ENCODE measurements at regions not wholly inside any gene's neighbourhood (a gene's known extent, or its start where the extent isn't known, plus 50 kb on each side); places are given as distances from the start of the nearest gene placed in this dataset.
"Not testable (repeated sequence)": the region's sequence is repeated elsewhere in the genome, so short reads cannot be mapped to it uniquely, and the experiment has no call there.

GRCh38 chr2:181788897-181789555, 102.5 kb upstream of the ITPRID2 start:
- DNase-seq, result no peak
- Histone ChIP-seq H3K27ac (ENCODE audit: low read length) (no peak overlapping the region), H3K36me3 (ENCODE audit: insufficient read depth, low read length) (no peaks in the 10 kb centered on the region), H3K4me1 (ENCODE audit: low read length) (no peaks in the 10 kb centered on the region), H3K4me2 (ENCODE audit: low read depth, low read length, poor library complexity, severe bottlenecking) (no peak overlapping the region), H3K27me3 (ENCODE audit: low read length) (no peaks in the 10 kb centered on the region), H3K9me2 (replicated peaks; ENCODE audit: insufficient read depth, low read length) (no peaks in the 10 kb centered on the region), H3K79me2 (ENCODE audit: low read length) (no peaks in the 10 kb centered on the region), H3K4me3 (ENCODE audit: low read length) (no peak overlapping the region), H4K20me1 (ENCODE audit: insufficient read depth, low read depth, low read length) (no peaks in the 10 kb centered on the region), H3K9ac (ENCODE audit: low read length) (no peak overlapping the region), H3K9me3 (ENCODE audit: low read length) (peaks cover 5% of the 10 kb centered on the region; the same call in 1 of the 2 replicates), H2AFZ (ENCODE audit: low read length) (no peak overlapping the region)

GRCh38 chr2:181789827-181790448, 101.6 kb upstream of the ITPRID2 start:
- Histone ChIP-seq H3K4me2 (ENCODE audit: low read depth, low read length, poor library complexity, severe bottlenecking) (no peak overlapping the region), H3K9me2 (replicated peaks; ENCODE audit: insufficient read depth, low read length) (no peaks in the 10 kb centered on the region), H2AFZ (ENCODE audit: low read length) (no peak overlapping the region), H3K27ac (ENCODE audit: low read length) (no peak overlapping the region), H3K36me3 (ENCODE audit: insufficient read depth, low read length) (no peaks in the 10 kb centered on the region), H3K9me3 (ENCODE audit: low read length) (peaks cover 5% of the 10 kb centered on the region; the same call in 1 of the 2 replicates), H3K4me1 (ENCODE audit: low read length) (no peaks in the 10 kb centered on the region), H4K20me1 (ENCODE audit: insufficient read depth, low read depth, low read length) (no peaks in the 10 kb centered on the region), H3K27me3 (ENCODE audit: low read length) (no peaks in the 10 kb centered on the region), H3K9ac (ENCODE audit: low read length) (no peak overlapping the region), H3K79me2 (ENCODE audit: low read length) (no peaks in the 10 kb centered on the region), H3K4me3 (ENCODE audit: low read length) (no peak overlapping the region)
- DNase-seq, result no peak

- H3K27me3 ChIP-seq (ENCODE audit: low read length), result no peaks in the 10 kb centered on the region
- no peaks in the 10 kb centered on the region for H3K9me2 ChIP-seq (replicated peaks; ENCODE audit: insufficient read depth, low read length)
- H3K4me2 ChIP-seq (ENCODE audit: low read depth, low read length, poor library complexity, severe bottlenecking), result no peak overlapping the region
- no peaks in the 10 kb centered on the region for H3K36me3 ChIP-seq (ENCODE audit: insufficient read depth, low read length)
- no peak overlapping the region for H3K27ac ChIP-seq (ENCODE audit: low read length)
- H3K4me3 ChIP-seq (ENCODE audit: low read length), result no peak overlapping the region
- H3K9ac ChIP-seq (ENCODE audit: low read length), result no peak overlapping the region
- H2AFZ ChIP-seq (ENCODE audit: low read length), result no peak overlapping the region
- peaks cover 5% of the 10 kb centered on the region; the same call in 1 of the 2 replicates for H3K9me3 ChIP-seq (ENCODE audit: low read length)
- H3K79me2 ChIP-seq (ENCODE audit: low read length), result no peaks in the 10 kb centered on the region
- H4K20me1 ChIP-seq (ENCODE audit: insufficient read depth, low read depth, low read length), result no peaks in the 10 kb centered on the region
- peak; percentile 27 for DNase-seq
- no peaks in the 10 kb centered on the region for H3K4me1 ChIP-seq (ENCODE audit: low read length)
Observed at GRCh38 chr2:181790716-181791649, 100.5 kb upstream of the ITPRID2 start.

GRCh38 chr2:181792906-181793305, 98.6 kb upstream of the ITPRID2 start:
- Histone ChIP-seq H3K4me1 (ENCODE audit: low read length) (no peaks in the 10 kb centered on the region), H3K79me2 (ENCODE audit: low read length) (no peaks in the 10 kb centered on the region), H3K9ac (ENCODE audit: low read length) (no peak overlapping the region), H4K20me1 (ENCODE audit: insufficient read depth, low read depth, low read length) (no peaks in the 10 kb centered on the region), H3K4me3 (ENCODE audit: low read length) (no peak overlapping the region), H3K27ac (ENCODE audit: low read length) (no peak overlapping the region), H3K36me3 (ENCODE audit: insufficient read depth, low read length) (no peaks in the 10 kb centered on the region), H3K27me3 (ENCODE audit: low read length) (no peaks in the 10 kb centered on the region), H3K9me3 (ENCODE audit: low read length) (peaks cover 5% of the 10 kb centered on the region; the same call in 1 of the 2 replicates), H3K9me2 (replicated peaks; ENCODE audit: insufficient read depth, low read length) (no peaks in the 10 kb centered on the region), H3K4me2 (ENCODE audit: low read depth, low read length, poor library complexity, severe bottlenecking) (no peak overlapping the region), H2AFZ (ENCODE audit: low read length) (no peak overlapping the region)
- DNase-seq, result no peak

GRCh38 chr2:181798022-181798421, 93.5 kb upstream of the ITPRID2 start:
- DNase-seq, result no peak
- H3K4me2 ChIP-seq (ENCODE audit: low read depth, low read length, poor library complexity, severe bottlenecking), result no peak overlapping the region
- no peaks in the 10 kb centered on the region for H3K27me3 ChIP-seq (ENCODE audit: low read length)
- H3K4me3 ChIP-seq (ENCODE audit: low read length), result no peak overlapping the region
- H3K79me2 ChIP-seq (ENCODE audit: low read length), result no peaks in the 10 kb centered on the region
- no peaks in the 10 kb centered on the region for H3K9me2 ChIP-seq (replicated peaks; ENCODE audit: insufficient read depth, low read length)
- H3K9me3 ChIP-seq (ENCODE audit: low read length), result no peaks in the 10 kb centered on the region
- H3K27ac ChIP-seq (ENCODE audit: low read length), result no peak overlapping the region
- H3K9ac ChIP-seq (ENCODE audit: low read length), result no peak overlapping the region
- no peaks in the 10 kb centered on the region for H3K4me1 ChIP-seq (ENCODE audit: low read length)
- no peaks in the 10 kb centered on the region for H3K36me3 ChIP-seq (ENCODE audit: insufficient read depth, low read length)
- H2AFZ ChIP-seq (ENCODE audit: low read length), result no peak overlapping the region
- H4K20me1 ChIP-seq (ENCODE audit: insufficient read depth, low read depth, low read length), result no peaks in the 10 kb centered on the region

- H3K36me3 ChIP-seq (ENCODE audit: insufficient read depth, low read length); H3K9ac ChIP-seq (ENCODE audit: low read length); H3K4me3 ChIP-seq (ENCODE audit: low read length); H3K27ac ChIP-seq (ENCODE audit: low read length); H4K20me1 ChIP-seq (ENCODE audit: insufficient read depth, low read depth, low read length); H3K27me3 ChIP-seq (ENCODE audit: low read length); H3K79me2 ChIP-seq (ENCODE audit: low read length); H3K4me2 ChIP-seq (ENCODE audit: low read depth, low read length, poor library complexity, severe bottlenecking); H3K4me1 ChIP-seq (ENCODE audit: low read length); H2AFZ ChIP-seq (ENCODE audit: low read length); H3K9me3 ChIP-seq (ENCODE audit: low read length); DNase-seq; H3K9me2 ChIP-seq (replicated peaks; ENCODE audit: insufficient read depth, low read length): not testable (repeated sequence)
Observed at GRCh38 chr2:181802300-181802699, 89.2 kb upstream of the ITPRID2 start.

- not testable (repeated sequence) for H3K36me3 ChIP-seq (ENCODE audit: insufficient read depth, low read length); H3K9ac ChIP-seq (ENCODE audit: low read length); H4K20me1 ChIP-seq (ENCODE audit: insufficient read depth, low read depth, low read length); H3K27me3 ChIP-seq (ENCODE audit: low read length); H3K27ac ChIP-seq (ENCODE audit: low read length); H3K9me3 ChIP-seq (ENCODE audit: low read length); H3K9me2 ChIP-seq (replicated peaks; ENCODE audit: insufficient read depth, low read length); DNase-seq; H3K4me2 ChIP-seq (ENCODE audit: low read depth, low read length, poor library complexity, severe bottlenecking); H3K4me1 ChIP-seq (ENCODE audit: low read length); H3K4me3 ChIP-seq (ENCODE audit: low read length); H2AFZ ChIP-seq (ENCODE audit: low read length); H3K79me2 ChIP-seq (ENCODE audit: low read length)
Observed at GRCh38 chr2:181803903-181804799, 87.4 kb upstream of the ITPRID2 start.

All from Karpas-422 (cell line).